Adrenal gland (tissue), 5 donors: ENCODE measurements at regions not wholly inside any gene's neighbourhood (a gene's known extent, or its start where the extent isn't known, plus 50 kb on each side); places are given as distances from the start of the nearest gene placed in this dataset.

Experiments
- POLR2A ChIP-seq, 2 donors: fragments of 450-650 bp; IDR thresholded peaks; one replicate each; pipeline ENCODE4 v1.6.1; 2017; ENCODE audit warnings: antibody characterized with exemption in 2 of 2, mild to moderate bottlenecking in 2 of 2, moderate library complexity in 1 of 2
- TF ChIP-seq, protein P1 (sequence below), 6 experiments: fragments of 450-650 bp in 4 of 6; fragments of 200-600 bp in 2 of 6; sonication (generic) in 1 of 6; IDR thresholded peaks; 1 replicate in 5 of 6; 2 replicates in 1 of 6; pipeline versions ENCODE4 v1.5.1 to v1.8.0; 2016 to 2021; ENCODE audit warnings: antibody characterized with exemption in 6 of 6, mild to moderate bottlenecking in 2 of 6, moderate library complexity in 1 of 6
- donor health status: DM: no; HTN: no; CAD: no.

DNA sequence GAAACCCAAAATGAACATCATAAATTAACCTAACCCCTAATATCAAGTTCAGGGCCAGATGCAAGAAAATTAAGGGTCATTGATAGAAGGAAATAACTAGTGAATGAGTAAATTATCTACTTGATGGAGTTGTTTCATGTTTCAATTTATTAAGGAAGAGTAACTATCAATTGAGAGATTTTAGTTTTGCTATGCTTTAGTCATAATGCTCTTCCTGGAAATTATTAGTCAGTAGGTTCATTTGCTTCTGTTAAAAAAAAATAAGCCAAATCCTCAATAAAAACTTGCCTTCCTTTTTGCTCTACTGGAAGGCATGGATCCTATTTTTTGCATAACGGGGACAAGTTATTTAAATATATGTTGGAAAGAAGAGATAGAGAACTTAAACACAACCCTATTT lies 59.0 kb upstream of the HIF1A start:
- TF ChIP-seq, protein P1, sequence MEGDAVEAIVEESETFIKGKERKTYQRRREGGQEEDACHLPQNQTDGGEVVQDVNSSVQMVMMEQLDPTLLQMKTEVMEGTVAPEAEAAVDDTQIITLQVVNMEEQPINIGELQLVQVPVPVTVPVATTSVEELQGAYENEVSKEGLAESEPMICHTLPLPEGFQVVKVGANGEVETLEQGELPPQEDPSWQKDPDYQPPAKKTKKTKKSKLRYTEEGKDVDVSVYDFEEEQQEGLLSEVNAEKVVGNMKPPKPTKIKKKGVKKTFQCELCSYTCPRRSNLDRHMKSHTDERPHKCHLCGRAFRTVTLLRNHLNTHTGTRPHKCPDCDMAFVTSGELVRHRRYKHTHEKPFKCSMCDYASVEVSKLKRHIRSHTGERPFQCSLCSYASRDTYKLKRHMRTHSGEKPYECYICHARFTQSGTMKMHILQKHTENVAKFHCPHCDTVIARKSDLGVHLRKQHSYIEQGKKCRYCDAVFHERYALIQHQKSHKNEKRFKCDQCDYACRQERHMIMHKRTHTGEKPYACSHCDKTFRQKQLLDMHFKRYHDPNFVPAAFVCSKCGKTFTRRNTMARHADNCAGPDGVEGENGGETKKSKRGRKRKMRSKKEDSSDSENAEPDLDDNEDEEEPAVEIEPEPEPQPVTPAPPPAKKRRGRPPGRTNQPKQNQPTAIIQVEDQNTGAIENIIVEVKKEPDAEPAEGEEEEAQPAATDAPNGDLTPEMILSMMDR (IDR thresholded peaks at IDR 0.05) = no peak
- no peak for TF ChIP-seq POLR2A (IDR thresholded peaks at IDR 0.05)
